ENCODE measurements at regions not wholly inside any gene's neighbourhood (a gene's known extent, or its start where the extent isn't known, plus 50 kb on each side); places are given as distances from the start of the nearest gene placed in this dataset.

DNA sequence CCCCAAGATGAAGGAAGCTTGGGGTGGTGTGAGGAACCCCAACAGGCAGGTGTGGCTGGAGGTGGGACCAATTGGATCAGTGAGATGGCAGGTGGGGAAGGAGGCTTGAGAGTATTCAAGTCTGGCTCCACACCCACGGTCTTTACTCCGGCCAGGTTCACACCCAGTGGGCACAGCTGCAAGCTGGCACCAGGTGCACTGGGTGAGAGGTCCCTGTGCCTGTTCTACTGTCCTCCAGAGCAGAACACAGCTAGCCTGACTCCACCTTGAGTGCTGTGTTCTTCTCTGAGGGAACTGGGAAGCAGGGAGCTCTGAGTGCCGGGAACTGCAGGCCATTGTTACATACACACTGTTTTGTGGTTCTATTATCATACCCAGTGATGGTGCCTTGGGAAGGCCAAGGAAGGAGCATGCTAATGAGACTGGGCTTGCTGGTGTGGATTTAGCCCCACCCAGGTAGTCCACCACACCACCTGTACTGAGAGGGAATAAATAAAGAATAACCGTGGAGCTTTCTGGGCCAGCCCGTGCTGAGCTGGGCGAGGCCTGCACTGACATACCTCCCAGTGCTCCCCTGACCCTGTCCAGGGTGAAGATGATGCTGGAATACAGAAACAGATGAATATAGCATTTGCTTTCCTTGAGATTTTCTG lies 93.4 kb downstream of the ABHD5 start:
- DNase-seq (ENCODE audit: low spot score), result no peak

DNA sequence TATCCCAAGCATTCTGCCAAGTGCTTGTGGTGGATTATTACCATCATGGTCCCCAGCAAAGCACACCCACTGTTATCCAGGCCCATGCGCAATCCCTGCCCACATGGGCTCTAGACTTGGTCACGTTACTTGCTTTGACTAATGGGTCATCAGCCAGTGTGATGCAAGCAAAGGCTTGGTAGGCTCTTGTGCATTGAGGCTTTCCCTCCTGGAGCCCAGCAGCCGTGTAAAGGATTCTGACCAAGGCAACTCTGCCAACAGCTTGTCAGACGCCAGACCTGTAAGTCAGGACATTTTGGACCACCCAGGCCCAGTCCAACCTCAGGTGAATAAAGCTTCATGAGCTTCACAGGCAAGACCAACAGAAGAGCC lies 93.9 kb downstream of the ABHD5 start:
- no peak for DNase-seq (ENCODE audit: low spot score)

DNA sequence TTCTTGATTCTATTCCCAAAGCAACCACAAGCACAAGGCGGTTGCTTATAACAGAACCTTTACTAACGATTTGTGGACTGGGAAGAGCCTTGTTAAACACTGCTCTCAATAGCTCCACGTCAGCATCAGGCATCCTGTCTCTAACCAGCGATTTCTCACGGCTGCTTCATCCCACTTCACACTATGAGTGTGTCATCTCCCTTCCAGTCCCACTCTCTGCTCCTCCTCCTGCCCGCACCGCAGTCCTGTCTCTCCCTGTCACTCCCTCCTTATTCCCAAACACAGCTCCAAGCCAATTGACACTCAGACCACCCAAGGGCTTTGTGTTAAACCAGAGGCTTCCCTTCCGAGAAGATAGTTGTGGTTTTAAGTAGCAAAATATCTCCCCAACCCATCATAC lies 94.8 kb downstream of the ABHD5 start:
- DNase-seq (ENCODE audit: low spot score), result no peak

DNA sequence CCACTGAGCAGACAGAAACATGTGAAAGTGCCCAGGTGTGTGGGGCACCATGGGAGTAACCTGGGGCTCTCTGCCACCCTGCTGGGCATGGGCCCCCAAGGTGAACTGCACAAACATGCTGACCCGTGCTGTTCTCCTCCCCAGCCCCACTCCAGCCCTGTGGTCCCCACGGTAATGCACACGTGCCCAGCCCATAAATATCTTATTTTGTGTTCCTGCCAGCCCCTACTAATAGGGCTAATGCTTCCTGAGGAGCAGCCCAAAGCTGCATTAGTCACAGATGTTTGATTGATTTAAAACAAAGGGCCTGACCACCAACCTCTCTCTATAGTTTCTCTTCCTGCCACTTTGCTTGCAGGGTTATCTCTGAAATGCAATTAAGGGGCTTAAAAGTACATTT lies 95.4 kb downstream of the ABHD5 start:
- DNase-seq (ENCODE audit: low spot score), result no peak

DNA sequence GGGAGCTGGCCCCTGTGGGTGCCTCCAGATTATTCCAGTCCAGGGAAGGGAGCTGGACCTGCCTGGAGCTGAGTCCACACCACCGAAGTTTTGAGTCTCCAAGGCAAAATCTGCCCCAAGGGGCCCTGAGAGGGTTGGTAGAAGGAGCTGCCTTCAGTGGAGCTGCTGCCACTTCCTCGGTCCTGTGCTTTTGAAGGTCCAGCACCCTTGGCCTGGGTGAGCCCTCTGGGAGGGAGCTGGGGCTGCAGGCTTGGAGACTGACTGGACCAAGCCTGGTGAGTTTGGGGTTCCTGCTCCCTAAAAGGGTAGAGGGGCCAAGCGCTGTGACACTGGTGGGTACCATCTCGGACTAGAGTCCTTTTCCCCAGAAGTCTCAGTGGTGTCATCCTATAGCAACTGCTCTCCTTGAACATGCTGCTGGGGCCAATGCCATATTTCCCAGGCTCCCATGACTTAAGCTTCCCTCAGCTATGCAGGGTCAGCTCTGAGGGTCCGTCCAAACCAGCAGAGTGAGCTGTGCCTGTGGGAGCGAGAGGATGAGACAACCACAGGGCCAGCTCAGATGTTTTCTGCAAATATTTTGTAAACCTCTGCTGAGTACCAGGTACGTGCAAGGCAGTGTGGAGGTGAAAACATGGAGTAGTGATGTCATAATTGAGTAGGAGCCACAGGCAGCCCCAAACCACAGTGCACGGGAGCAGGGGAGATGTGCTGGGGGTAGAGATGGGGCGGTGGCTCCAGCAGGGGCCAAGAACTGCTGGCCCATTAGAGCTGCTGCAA lies 96.0 kb downstream of the ABHD5 start:
- no peak for DNase-seq (ENCODE audit: low spot score)

DNA sequence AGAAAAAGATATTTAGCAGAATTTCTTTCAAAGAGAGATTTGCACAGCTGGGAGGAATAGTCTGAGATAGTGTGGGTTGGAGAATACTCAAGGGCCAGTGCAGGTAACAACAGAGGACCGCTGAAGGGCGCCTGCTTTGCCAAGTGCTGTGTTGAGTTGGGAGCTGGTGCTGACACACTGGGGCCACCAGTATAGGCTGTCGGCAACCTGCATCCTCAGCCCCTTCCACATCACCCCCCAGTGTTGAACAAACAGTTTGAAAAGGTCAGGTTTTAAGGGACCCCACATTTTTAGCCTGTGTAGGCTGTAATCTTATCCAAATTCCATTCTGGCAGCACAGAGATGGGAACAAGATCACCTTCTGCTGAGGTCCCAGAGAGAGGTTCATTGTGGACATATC lies 96.6 kb downstream of the ABHD5 start:
- DNase-seq (ENCODE audit: low spot score), result no peak

DNA sequence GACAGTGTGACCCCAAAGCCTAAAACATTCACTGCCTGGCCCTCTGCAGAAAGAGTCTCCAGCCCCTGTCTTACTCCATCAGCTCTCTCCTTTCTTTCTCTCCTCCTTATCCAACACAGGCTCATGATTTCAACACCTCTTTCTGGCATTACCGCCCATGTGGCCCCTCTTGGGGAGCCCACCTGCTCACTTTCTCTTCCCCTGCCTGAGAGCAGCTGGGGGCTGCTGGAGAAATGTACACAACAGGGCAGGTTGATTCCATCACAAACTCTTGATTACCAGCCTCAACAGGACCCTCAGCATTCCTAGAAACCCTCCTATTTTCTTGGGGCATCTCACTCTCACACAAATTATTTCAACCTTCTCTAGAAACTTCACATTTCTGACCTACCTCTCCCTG lies 98.3 kb downstream of the ABHD5 start:
- DNase-seq (ENCODE audit: low spot score), result no peak

DNA sequence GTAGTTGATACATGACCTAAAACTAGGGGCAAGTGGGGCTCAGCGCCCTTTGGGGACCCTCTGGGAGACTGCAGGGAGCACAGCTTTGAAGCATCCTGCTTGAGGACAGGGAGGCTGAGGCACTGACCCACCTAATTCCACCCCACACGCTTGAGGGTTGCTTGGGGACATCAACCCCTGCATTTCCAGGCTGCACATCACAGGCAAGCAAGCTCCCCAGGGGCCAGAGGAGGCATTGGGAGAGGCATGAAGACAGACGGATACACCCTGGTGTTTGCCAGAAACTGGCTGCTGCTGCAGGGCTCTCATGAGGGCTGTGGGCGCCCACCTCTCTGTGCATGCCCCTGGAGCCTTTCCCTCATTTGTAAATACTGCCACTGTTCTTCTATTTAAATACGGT lies 99.3 kb downstream of the ABHD5 start:
- no peak for DNase-seq (ENCODE audit: low spot score)

DNA sequence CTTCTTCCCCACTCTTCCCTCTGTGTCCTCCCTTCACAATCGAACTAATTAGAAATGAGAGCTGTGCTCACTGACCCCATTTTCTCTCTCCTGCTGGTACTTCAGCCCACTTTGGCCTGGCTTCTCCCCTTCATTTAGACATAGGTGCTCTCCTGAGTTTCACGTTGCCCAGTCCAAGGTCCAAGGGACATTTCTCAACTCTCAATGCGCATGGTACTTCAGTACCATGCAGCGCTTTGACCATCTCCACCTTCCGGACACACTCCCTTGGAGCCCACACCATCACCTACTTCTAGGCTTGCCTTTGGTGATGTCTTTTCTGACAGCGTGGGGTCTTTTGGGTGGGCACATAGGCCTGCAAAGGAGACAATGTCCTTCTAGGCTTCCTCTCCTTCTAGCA lies 99.7 kb downstream of the ABHD5 start:
- no peak for DNase-seq (ENCODE audit: low spot score)

DNA sequence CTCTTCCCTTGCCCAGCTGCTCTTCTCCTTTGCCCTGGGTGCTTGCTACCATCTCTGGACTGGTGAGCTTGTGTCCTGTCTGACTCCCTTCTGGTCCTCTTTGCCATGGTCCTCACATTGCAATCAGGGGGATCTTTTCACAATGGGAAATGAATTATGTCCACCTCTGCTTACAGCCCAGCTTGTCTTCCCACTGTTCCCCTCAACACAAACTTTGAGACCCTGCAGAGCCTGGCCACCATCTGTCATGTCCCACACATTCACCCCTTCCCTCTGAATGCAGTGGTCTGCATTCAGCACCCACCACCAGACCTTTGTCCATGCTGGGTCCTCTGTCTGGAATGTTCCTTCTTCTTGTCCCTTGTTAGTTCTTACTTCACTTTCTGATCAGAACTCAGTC lies 100.5 kb downstream of the ABHD5 start:
- no peak for DNase-seq (ENCODE audit: low spot score)

DNA sequence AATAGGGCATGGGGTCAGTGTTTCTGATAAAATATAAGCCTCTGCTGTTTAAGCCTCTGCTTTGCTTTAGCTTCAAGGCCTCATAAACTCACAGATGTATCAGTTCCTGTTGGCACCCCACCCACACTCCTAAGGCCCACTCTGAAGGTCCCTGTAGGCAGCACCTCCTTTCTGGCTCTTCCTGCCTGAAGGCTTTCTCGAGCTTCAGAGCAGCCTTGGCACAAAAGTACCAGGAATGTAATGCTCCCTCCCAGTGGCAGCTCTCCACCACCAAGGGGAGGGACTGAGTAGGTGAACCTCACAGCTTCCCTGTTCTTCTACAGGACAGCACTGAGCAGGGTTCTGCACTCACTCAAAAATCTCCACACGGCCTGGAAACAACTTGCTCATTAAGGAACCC lies 102.2 kb downstream of the ABHD5 start:
- DNase-seq (ENCODE audit: low spot score), result no peak

DNA sequence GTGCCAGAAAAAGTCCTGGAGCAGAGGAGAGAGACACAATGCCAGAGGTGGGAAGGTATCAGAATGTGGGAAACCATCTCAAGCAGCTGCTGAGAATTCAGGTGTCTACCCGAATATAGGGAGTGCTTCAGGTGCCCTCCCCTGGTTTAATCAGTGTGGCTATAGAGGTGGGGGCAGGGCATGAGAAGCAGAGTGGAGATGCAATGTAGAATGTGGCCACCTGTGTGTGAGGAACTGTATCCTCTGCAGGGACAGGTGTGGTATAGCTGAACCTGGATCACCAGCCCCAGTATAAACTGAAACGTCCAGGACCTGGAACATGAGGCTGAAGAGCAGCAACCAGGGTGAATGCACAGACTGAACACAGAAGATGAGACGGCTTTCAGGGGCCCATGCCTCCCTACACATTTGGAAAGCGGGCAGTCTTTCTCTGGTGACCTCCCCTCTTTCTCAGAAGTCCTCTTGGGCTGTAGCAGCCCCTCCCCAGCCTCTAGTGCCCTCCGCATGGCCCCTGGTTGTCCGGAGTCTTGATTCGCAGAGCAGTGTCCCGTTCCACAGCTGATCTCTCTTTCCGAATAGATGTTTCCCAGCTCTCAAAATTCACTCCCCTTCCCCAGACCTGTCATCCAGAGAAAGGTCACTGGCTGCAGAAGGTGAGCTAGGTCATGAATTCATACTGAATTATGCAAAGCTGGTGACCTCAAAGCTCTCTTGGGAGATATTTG lies 103.1 kb downstream of the ABHD5 start:
- DNase-seq (ENCODE audit: low spot score), result no peak

DNA sequence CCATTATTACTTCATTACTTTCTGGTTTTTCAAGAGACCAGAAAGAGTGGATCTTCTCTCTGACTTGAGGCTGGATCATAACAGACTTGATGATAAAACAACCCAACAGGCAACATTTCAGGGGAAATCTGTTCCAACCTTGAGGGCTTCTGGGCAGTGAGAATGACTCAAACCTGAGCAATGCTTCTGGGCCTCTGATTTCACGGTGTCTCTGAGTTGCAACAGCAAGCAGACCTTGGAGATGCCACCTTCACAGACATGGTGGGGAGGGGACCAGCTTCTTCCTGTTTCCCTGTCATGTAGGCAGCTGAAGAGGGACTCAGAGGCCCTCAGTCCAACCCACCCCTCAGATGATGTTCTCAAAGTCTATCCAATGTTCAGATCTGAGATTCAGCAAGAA lies 104.0 kb downstream of the ABHD5 start:
- DNase-seq (ENCODE audit: low spot score), result no peak

DNA sequence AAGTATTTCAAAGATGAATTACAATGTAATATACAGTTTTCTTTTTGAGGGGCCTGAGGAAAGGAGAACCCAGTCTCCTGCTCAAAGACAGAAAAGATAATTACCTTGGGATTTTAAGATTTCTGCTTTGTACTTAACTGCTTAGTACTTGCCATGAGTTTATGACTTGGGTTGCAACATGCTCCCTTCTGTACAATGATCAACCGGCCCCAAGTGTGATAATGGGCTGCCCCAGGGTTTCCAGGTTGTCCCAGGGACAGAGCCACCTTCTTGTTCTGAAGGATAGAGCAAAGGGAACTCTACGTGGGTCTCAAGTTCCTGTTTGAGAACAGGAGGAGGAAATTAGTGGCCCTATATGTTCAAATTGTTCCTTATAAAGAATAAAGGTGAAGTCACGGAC lies 104.8 kb downstream of the ABHD5 start:
- DNase-seq (ENCODE audit: low spot score), result no peak

DNA sequence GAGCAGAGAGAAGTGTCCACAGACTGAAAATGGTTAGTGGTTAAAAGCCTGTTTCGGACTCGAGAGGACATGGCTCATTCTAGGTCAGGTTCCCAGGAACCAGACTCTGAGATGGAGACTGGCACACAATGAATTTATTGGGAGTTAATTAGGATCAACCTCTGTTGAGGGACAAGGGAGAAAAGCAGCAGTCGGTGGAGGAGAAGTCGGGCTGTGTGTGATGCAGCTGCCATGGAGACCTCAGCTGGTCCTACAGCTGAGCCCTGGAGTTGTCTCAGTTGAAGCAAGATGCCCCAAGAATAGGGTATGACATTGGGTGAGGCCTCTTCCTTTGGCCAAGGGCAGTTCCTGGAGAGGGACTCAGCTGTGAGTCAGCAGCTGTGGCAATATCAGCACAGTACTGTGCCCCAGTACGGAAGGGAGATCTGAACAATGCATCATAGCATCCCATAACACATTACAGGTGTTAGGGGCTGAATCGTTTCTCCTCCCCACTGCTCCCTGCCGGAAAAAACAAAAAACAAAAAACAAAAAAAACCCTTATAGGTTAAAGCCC lies 105.4 kb downstream of the ABHD5 start:
- DNase-seq (ENCODE audit: low spot score), result no peak

DNA sequence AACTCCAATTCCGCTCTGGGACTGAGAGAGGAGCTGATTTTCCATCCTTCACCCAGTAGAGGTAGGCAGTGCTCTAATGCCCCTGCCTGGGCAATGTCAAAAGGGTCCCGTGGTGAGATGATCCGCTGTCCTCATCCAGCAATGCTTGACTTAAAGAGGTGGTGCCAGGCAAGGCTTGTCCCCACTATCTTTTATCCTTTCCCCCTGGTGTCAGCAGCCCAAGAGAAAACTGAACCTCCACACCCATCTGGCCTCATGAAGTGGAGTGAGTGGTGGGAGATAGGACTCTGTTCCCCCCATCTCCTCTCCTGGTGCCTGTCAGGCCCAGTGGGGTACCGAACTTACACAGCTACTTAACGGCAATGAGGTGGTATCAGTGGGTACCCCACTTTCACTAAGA lies 107.1 kb downstream of the ABHD5 start:
- DNase-seq (ENCODE audit: low spot score), result no peak

DNA sequence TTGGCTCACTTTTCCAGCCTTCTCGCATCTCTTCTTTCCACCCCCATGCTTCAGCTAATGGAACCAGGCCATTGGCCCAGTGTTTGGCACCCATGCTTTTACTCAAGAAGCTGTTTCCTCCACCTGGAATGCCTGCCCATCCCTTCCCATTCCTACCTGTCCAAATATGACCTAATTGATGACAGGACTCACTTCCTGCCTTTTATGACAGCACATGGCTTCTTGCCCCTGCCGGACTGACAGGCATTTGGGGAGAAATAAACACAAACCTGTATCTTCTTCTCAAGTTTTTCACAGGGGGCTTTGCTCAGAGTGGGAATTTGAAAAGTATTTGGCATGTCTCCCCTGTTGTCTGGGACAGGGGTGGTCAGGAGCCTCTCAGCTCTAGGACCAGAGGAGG lies 120.1 kb downstream of the ABHD5 start:
- DNase-seq (ENCODE audit: low spot score), result no peak

DNA sequence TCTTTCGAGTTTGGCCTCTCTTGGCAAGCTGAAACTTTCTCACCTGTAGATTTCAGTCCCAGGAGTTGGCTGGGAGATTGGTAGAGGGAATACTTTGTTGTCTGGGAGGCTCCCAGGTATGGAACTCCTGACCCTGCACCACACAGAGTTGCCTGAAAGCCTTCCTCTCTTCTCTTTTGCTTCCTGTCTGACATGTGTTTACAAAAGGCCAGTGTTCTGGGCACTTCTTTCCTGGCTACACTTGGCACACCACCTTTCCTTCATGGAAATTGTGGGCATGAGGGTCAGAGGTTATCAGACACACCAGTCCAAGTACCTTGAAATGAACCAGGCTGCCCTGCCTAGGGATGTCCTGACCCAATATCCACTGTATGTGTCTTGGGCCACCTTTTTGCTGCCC lies 123.7 kb downstream of the ABHD5 start:
- DNase-seq (ENCODE audit: low spot score), result no peak

DNA sequence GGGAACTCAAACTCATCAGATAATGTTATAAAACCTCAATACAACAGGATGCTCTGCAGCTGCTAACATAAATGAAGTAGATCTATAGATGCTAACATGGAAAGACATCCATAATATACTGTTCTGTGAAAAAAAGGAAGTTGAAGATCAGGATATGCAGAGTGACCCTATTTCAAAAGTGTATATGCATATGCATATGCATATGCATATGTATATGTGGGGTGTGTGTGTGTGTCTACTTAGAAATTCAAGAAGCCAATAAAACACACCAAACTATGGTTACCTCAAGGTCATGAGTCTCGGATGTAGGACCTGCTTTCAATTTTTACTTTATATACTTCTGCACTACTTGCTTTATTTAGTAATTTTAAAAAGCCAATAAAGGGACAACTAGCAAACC lies 125.6 kb downstream of the ABHD5 start:
- DNase-seq (ENCODE audit: low spot score), result no peak

DNA sequence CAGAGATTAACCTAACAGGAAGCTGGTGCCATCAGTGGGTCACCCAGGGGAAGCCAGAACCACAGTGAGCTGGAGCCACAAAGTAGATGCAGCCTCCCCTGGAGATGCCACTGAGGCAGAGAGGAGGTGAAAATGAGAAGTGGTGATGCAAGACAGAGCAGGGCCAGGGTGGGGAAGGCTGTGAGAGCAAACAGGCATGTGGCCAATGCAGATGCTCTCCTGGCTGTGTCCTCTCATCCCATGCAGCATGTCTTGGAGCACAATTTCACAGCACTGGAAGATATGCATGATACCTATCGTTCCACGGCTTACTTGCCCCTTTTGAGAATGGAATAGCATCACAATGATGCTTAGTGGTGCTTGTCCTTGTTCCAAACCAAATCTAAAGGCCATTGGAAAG lies 126.3 kb downstream of the ABHD5 start:
- no peak for DNase-seq (ENCODE audit: low spot score)

DNA sequence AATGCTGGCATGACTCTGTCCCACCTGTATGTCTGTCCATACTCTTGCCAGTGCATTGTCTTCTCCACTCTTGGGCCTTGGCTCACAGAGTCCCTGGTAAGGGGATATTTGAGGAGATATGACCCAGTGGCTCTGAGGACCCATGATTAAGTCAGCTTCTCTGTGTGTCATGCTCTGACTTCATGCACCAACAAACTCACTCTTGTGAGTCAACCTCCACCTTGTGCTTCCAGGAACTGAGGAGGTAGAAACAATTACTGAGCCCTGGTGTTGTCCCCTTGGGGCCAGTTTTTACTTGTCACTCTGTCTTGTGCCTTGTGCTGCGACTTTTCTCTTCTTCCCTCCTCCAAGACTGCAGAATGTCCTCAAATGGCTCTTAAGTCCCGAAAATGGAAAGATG lies 127.1 kb downstream of the ABHD5 start:
- no peak for DNase-seq (ENCODE audit: low spot score)

DNA sequence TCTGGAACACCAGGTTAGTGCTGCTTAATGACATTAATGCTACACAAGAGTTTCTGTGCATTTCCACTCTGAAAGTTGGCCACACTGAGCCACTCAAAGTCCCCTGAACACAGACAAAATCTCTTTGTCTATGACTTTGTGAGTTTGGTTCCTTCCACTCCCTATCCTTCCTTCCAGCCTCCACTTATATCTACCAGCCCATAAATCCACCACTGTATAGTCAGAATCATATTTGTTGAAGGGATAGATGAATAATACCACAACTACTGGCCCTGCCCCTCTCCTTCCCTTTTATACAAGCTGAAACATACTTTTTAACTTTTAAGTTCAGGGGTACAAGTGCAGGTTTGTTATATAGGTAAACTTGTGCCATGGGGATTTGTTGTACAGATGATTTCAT lies 127.5 kb downstream of the ABHD5 start:
- no peak for DNase-seq (ENCODE audit: low spot score)
